Liver (tissue), 3 donors: ENCODE measurements at regions not wholly inside any gene's neighbourhood (a gene's known extent, or its start where the extent isn't known, plus 50 kb on each side); places are given as distances from the start of the nearest gene placed in this dataset.

Source experiments
- EGR1 ChIP-seq, 2 donors: IDR thresholded peaks; 2 replicates each; pipeline ENCODE4 v1.6.1; 2016 to 2018; ENCODE audit warnings: antibody characterized with exemption in 2 of 2, low read depth in 2 of 2
- FOXA1 ChIP-seq: IDR thresholded peaks from 2 replicates; pipeline ENCODE4 v1.6.1; 2016; ENCODE audit warnings: antibody characterized with exemption
- GABPA ChIP-seq, 2 donors: IDR thresholded peaks in 1 of 2; conservative IDR thresholded peaks in 1 of 2; 2 replicates each; pipeline ENCODE4 v1.6.1; 2016; ENCODE audit warnings: antibody characterized with exemption in 2 of 2, mild to moderate bottlenecking in 1 of 2, moderate library complexity in 1 of 2
- NR2F2 ChIP-seq: IDR thresholded peaks from 2 replicates; pipeline ENCODE4 v1.6.1; 2016; ENCODE audit warnings: antibody characterized with exemption
- RAD21 ChIP-seq, 2 donors: IDR thresholded peaks; 2 replicates each; pipeline ENCODE4 v1.6.1; 2016; ENCODE audit warnings: antibody characterized with exemption in 2 of 2, mild to moderate bottlenecking in 2 of 2
- SP1 ChIP-seq: IDR thresholded peaks from 2 replicates; pipeline ENCODE4 v1.6.1; 2018; ENCODE audit warnings: antibody characterized with exemption, mild to moderate bottlenecking
- TAF1 ChIP-seq: conservative IDR thresholded peaks from 2 replicates; pipeline ENCODE4 v1.6.1; 2016; ENCODE audit warnings: antibody characterized with exemption, mild to moderate bottlenecking
- YY1 ChIP-seq: IDR thresholded peaks from 2 replicates; pipeline ENCODE4 v1.6.1; 2016; ENCODE audit warnings: antibody characterized with exemption, mild to moderate bottlenecking
- TF ChIP-seq, protein P1 (sequence below): fragments of 150-350 bp; IDR thresholded peaks from 2 replicates; pipeline ENCODE4 v1.5.1; 2017; ENCODE audit warnings: improper control_type of control experiment, low read depth, low read length; ENCODE audit not compliant: missing input control
- TF ChIP-seq, protein P2 (sequence below): IDR thresholded peaks from 2 replicates; pipeline ENCODE4 v1.6.1; 2016; ENCODE audit warnings: antibody characterized with exemption
- TF ChIP-seq, protein P3 (sequence below): IDR thresholded peaks from 2 replicates; pipeline ENCODE4 v1.6.1; 2016; ENCODE audit warnings: antibody characterized with exemption
- TF ChIP-seq, protein P4 (sequence below): IDR thresholded peaks from 2 replicates; pipeline ENCODE4 v1.6.1; 2016; ENCODE audit warnings: antibody characterized with exemption, mild to moderate bottlenecking
- TF ChIP-seq, protein P5 (sequence below): IDR thresholded peaks from 2 replicates; pipeline ENCODE4 v1.6.1; 2016; ENCODE audit warnings: antibody characterized with exemption
- donor health status: healthy.
- donor health status: healthy.

DNA sequence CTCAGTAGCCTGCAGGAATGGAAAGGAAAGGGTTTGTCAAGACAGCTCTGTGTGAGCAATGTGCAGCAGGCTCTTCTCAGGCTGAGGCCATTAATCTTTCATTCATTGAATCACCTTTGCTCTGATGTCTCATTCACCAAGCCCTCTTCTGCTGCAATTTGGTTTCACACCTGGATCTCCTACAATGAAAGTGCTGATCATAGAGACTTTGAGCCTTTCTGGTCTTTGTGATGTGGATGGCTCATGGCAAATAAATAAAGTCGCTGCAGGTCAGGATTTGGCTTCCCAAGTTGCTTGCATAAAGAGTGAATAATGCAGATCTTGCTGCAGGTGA is 95.8 kb upstream of the SPRED2 start:
- TF ChIP-seq, protein P1, sequence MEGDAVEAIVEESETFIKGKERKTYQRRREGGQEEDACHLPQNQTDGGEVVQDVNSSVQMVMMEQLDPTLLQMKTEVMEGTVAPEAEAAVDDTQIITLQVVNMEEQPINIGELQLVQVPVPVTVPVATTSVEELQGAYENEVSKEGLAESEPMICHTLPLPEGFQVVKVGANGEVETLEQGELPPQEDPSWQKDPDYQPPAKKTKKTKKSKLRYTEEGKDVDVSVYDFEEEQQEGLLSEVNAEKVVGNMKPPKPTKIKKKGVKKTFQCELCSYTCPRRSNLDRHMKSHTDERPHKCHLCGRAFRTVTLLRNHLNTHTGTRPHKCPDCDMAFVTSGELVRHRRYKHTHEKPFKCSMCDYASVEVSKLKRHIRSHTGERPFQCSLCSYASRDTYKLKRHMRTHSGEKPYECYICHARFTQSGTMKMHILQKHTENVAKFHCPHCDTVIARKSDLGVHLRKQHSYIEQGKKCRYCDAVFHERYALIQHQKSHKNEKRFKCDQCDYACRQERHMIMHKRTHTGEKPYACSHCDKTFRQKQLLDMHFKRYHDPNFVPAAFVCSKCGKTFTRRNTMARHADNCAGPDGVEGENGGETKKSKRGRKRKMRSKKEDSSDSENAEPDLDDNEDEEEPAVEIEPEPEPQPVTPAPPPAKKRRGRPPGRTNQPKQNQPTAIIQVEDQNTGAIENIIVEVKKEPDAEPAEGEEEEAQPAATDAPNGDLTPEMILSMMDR, result no peak
- TF ChIP-seq, protein P2, sequence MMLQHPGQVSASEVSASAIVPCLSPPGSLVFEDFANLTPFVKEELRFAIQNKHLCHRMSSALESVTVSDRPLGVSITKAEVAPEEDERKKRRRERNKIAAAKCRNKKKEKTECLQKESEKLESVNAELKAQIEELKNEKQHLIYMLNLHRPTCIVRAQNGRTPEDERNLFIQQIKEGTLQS, result no peak
- TF ChIP-seq GABPA (IDR thresholded peaks at IDR 0.05 in 1 of 2, conservative IDR thresholded peaks at IDR 0.05 in 1 of 2) (no peak), TAF1 (no peak), YY1 (no peak), SP1 (no peak), EGR1 (IDR thresholded peaks at IDR 0.05; ENCODE audit: low read depth in 2 of 2) (no peak), RAD21 (IDR thresholded peaks at IDR 0.05) (no peak), NR2F2 (no peak), FOXA1 (no peak)
- TF ChIP-seq, protein P3, sequence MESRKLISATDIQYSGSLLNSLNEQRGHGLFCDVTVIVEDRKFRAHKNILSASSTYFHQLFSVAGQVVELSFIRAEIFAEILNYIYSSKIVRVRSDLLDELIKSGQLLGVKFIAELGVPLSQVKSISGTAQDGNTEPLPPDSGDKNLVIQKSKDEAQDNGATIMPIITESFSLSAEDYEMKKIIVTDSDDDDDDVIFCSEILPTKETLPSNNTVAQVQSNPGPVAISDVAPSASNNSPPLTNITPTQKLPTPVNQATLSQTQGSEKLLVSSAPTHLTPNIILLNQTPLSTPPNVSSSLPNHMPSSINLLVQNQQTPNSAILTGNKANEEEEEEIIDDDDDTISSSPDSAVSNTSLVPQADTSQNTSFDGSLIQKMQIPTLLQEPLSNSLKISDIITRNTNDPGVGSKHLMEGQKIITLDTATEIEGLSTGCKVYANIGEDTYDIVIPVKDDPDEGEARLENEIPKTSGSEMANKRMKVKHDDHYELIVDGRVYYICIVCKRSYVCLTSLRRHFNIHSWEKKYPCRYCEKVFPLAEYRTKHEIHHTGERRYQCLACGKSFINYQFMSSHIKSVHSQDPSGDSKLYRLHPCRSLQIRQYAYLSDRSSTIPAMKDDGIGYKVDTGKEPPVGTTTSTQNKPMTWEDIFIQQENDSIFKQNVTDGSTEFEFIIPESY, result no peak
- TF ChIP-seq, protein P4, sequence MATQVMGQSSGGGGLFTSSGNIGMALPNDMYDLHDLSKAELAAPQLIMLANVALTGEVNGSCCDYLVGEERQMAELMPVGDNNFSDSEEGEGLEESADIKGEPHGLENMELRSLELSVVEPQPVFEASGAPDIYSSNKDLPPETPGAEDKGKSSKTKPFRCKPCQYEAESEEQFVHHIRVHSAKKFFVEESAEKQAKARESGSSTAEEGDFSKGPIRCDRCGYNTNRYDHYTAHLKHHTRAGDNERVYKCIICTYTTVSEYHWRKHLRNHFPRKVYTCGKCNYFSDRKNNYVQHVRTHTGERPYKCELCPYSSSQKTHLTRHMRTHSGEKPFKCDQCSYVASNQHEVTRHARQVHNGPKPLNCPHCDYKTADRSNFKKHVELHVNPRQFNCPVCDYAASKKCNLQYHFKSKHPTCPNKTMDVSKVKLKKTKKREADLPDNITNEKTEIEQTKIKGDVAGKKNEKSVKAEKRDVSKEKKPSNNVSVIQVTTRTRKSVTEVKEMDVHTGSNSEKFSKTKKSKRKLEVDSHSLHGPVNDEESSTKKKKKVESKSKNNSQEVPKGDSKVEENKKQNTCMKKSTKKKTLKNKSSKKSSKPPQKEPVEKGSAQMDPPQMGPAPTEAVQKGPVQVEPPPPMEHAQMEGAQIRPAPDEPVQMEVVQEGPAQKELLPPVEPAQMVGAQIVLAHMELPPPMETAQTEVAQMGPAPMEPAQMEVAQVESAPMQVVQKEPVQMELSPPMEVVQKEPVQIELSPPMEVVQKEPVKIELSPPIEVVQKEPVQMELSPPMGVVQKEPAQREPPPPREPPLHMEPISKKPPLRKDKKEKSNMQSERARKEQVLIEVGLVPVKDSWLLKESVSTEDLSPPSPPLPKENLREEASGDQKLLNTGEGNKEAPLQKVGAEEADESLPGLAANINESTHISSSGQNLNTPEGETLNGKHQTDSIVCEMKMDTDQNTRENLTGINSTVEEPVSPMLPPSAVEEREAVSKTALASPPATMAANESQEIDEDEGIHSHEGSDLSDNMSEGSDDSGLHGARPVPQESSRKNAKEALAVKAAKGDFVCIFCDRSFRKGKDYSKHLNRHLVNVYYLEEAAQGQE, result no peak
- TF ChIP-seq, protein P5, sequence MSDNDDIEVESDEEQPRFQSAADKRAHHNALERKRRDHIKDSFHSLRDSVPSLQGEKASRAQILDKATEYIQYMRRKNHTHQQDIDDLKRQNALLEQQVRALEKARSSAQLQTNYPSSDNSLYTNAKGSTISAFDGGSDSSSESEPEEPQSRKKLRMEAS, result no peak
